ENCODE measurements at regions not wholly inside any gene's neighbourhood (a gene's known extent, or its start where the extent isn't known, plus 50 kb on each side); places are given as distances from the start of the nearest gene placed in this dataset.

GRCh38 chr10:84038035-84038434, 101.3 kb upstream of the GHITM start:
- TF ChIP-seq CTCF (conservative IDR thresholded peaks at IDR 0.05; ENCODE audit: low read depth, low read length) (no peak), EZH2 (IDR thresholded peaks at IDR 0.05; ENCODE audit: low read length, unreplicated experiment) (no peak)

All from PC-3 (cell line).